ENCODE measurements at regions not wholly inside any gene's neighbourhood (a gene's known extent, or its start where the extent isn't known, plus 50 kb on each side); places are given as distances from the start of the nearest gene placed in this dataset.

DNA sequence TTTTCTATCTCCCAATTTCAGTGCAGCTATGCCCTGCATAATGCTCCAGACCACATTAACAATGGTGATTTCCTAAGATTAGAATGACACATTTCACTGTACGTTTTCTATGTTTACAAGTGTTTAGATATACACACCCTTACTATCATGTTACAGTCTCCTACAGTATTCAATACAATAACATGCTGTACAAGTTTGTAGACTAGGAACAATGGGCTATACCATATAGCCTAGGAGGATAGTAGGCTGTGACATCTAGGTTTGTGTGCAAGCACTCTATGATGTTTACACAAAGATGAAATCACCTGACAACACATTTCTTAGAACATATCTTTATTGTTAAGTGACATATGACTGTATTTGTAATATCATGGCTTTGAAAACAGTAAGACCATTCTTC, 1435.6 kb upstream of the NUDT12 start:
- no peak overlapping the region for H3K4me3 ChIP-seq (ENCODE audit: low read length)
- H3K9ac ChIP-seq (ENCODE audit: extremely low read depth, low read length, poor library complexity, severe bottlenecking), result no peak overlapping the region
- Mint-ChIP-seq H3K27ac (no peak overlapping the region), H3K4me1 (no peaks in the 10 kb centered on the region), H3K27me3 (ENCODE audit: insufficient read depth) (no peaks in the 10 kb centered on the region), H3K9me3 (peaks cover 2% of the 10 kb centered on the region), H3K4me3 (no peak overlapping the region), H3K36me3 (ENCODE audit: low read depth) (no peaks in the 10 kb centered on the region)
- no peak for DNase-seq
- H3K4me1 ChIP-seq (ENCODE audit: control insufficient read depth, insufficient read depth, low read length), result no peaks in the 10 kb centered on the region
- H3K27me3 ChIP-seq (ENCODE audit: control insufficient read depth, insufficient read depth, low read length, poor library complexity, severe bottlenecking), result no peaks in the 10 kb centered on the region
- TF ChIP-seq, protein P1, sequence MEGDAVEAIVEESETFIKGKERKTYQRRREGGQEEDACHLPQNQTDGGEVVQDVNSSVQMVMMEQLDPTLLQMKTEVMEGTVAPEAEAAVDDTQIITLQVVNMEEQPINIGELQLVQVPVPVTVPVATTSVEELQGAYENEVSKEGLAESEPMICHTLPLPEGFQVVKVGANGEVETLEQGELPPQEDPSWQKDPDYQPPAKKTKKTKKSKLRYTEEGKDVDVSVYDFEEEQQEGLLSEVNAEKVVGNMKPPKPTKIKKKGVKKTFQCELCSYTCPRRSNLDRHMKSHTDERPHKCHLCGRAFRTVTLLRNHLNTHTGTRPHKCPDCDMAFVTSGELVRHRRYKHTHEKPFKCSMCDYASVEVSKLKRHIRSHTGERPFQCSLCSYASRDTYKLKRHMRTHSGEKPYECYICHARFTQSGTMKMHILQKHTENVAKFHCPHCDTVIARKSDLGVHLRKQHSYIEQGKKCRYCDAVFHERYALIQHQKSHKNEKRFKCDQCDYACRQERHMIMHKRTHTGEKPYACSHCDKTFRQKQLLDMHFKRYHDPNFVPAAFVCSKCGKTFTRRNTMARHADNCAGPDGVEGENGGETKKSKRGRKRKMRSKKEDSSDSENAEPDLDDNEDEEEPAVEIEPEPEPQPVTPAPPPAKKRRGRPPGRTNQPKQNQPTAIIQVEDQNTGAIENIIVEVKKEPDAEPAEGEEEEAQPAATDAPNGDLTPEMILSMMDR (conservative IDR thresholded peaks at IDR 0.05), result no peak
- no peaks in the 10 kb centered on the region for H3K9me3 ChIP-seq (ENCODE audit: control insufficient read depth, low read length)
- H3K36me3 ChIP-seq (ENCODE audit: control insufficient read depth, insufficient read depth, low read length), result no peaks in the 10 kb centered on the region
- 80% methylated on average over 1 of the region's 1 CpG; no CpG with 5 or more reads in 1 of the 2 experiments for whole genome bisulfite sequencing, 2 experiments (ENCODE audit: insufficient coverage in 1 of 2, insufficient read length in 1 of 2)
- no peak overlapping the region for H3K27ac ChIP-seq (ENCODE audit: low read depth, low read length)

DNA sequence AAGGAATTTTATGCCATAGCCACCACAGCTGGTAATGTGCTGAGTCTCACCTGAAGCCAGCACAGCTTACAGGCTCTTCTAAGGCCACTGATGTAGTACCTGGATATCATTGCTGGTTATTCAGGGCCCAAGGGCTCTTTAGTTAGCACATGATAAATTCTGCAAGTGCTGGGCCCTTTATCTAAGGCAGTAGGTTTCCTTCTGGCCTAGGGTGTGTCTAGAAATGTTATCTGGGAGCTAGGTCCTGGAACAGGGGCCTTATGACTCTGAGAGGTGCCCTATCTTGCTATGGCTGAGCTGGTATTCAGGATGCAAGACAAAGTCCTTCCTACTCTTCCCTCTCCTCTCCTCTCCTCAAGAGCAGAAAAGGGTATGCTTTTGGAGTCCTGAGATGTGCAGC, 1424.5 kb upstream of the NUDT12 start:
- H3K36me3 Mint-ChIP-seq (ENCODE audit: low read depth), result no peaks in the 10 kb centered on the region
- Histone ChIP-seq H3K4me1 (ENCODE audit: control insufficient read depth, insufficient read depth, low read length) (no peaks in the 10 kb centered on the region), H3K9me3 (ENCODE audit: control insufficient read depth, low read length) (no peaks in the 10 kb centered on the region), H3K27ac (ENCODE audit: low read depth, low read length) (no peak overlapping the region), H3K4me3 (ENCODE audit: low read length) (no peak overlapping the region), H3K9ac (ENCODE audit: extremely low read depth, low read length, poor library complexity, severe bottlenecking) (no peak overlapping the region), H3K27me3 (ENCODE audit: control insufficient read depth, insufficient read depth, low read length, poor library complexity, severe bottlenecking) (no peaks in the 10 kb centered on the region), H3K36me3 (ENCODE audit: control insufficient read depth, insufficient read depth, low read length) (no peaks in the 10 kb centered on the region)
- TF ChIP-seq, protein P1 (conservative IDR thresholded peaks at IDR 0.05), result no peak
- no peak overlapping the region for H3K27ac Mint-ChIP-seq
- no peaks in the 10 kb centered on the region for H3K4me1 Mint-ChIP-seq
- H3K9me3 Mint-ChIP-seq, result no peaks in the 10 kb centered on the region
- DNase-seq, result no peak
- H3K27me3 Mint-ChIP-seq (ENCODE audit: insufficient read depth), result no peaks in the 10 kb centered on the region
- H3K4me3 Mint-ChIP-seq, result no peak overlapping the region

DNA sequence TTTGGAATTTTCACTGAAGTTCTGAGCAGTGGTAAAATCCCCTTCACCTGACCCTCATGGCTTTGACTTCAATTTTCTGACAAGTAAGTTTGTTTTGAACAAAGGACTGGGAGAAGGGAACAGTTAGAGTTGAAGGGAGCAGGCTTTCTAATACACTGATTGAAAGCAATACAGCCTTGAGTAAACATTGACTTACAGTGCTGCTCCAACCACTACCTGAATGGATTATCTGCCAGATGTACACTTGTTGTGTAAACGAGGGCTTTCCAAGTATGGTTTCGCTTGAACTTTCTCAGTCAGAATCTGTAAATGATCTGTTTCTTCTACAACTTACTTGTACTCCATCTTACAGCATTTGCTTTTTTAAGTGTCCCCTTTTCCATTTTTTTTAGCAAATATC, 1414.9 kb upstream of the NUDT12 start:
- Histone ChIP-seq H3K9me3 (ENCODE audit: control insufficient read depth, low read length) (no peaks in the 10 kb centered on the region), H3K9ac (ENCODE audit: extremely low read depth, low read length, poor library complexity, severe bottlenecking) (no peak overlapping the region), H3K4me1 (ENCODE audit: control insufficient read depth, insufficient read depth, low read length) (peaks cover 6% of the 10 kb centered on the region), H3K4me3 (ENCODE audit: low read length) (no peak overlapping the region), H3K36me3 (ENCODE audit: control insufficient read depth, insufficient read depth, low read length) (no peaks in the 10 kb centered on the region), H3K27ac (ENCODE audit: low read depth, low read length) (no peak overlapping the region), H3K27me3 (ENCODE audit: control insufficient read depth, insufficient read depth, low read length, poor library complexity, severe bottlenecking) (no peaks in the 10 kb centered on the region)
- Mint-ChIP-seq H3K4me1 (peaks cover 3% of the 10 kb centered on the region), H3K4me3 (no peak overlapping the region), H3K27ac (no peak overlapping the region), H3K36me3 (ENCODE audit: low read depth) (no peaks in the 10 kb centered on the region), H3K9me3 (no peaks in the 10 kb centered on the region), H3K27me3 (ENCODE audit: insufficient read depth) (no peaks in the 10 kb centered on the region)
- TF ChIP-seq, protein P1 (conservative IDR thresholded peaks at IDR 0.05), result no peak
- whole genome bisulfite sequencing, 2 experiments (ENCODE audit: insufficient coverage in 1 of 2, insufficient read length in 1 of 2), result 90 to 100% methylated on average over 2 of the region's 2 CpGs
- DNase-seq, result no peak

All from endodermal cell (in vitro differentiated cells).